Omental fat pad (tissue), 3 donors: ENCODE measurements at regions not wholly inside any gene's neighbourhood (a gene's known extent, or its start where the extent isn't known, plus 50 kb on each side); places are given as distances from the start of the nearest gene placed in this dataset.

Source experiments
- ATAC-seq: fragments of 150-250 bp; one replicate; pipeline ENCODE4 v1.9.1; 2016; ENCODE audit warnings: mild to moderate bottlenecking, moderate library complexity; ENCODE audit not compliant: low FRiP score
- DNase-seq: peaks from one replicate; pipeline ENCODE4 v3.0.0-alpha.2; 2019; ENCODE audit warnings: low spot score
- TF ChIP-seq, protein P1 (sequence below), 3 donors: fragments of 450-650 bp; IDR thresholded peaks; one replicate each; pipeline ENCODE4 v1.5.1; 2016 to 2017; ENCODE audit warnings: antibody characterized with exemption in 3 of 3, mild to moderate bottlenecking in 3 of 3, moderate library complexity in 2 of 3

DNA sequence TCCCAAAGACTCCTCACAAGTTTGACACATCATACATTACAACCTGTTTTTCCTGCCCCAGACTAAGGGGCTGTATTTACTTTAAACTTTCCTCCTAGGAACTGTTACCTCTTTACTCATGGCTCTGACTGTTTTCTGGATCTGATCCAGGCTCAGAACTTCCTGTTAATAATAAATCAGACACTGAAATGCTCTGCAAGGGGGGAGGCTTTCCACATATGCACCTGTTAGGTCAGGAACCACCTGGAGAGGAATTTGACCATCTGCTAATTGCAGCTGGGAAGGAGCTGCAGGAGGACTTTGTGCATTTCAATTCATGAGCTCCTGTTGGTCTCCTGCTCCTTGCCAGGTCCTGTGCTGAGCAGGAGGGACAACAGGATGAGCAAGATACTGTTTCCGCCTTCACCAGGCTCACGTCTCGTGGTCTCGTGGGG lies 476.9 kb upstream of the CDH5 start:
- ATAC-seq (no peak), DNase-seq (no peak)
- TF ChIP-seq, protein P1, sequence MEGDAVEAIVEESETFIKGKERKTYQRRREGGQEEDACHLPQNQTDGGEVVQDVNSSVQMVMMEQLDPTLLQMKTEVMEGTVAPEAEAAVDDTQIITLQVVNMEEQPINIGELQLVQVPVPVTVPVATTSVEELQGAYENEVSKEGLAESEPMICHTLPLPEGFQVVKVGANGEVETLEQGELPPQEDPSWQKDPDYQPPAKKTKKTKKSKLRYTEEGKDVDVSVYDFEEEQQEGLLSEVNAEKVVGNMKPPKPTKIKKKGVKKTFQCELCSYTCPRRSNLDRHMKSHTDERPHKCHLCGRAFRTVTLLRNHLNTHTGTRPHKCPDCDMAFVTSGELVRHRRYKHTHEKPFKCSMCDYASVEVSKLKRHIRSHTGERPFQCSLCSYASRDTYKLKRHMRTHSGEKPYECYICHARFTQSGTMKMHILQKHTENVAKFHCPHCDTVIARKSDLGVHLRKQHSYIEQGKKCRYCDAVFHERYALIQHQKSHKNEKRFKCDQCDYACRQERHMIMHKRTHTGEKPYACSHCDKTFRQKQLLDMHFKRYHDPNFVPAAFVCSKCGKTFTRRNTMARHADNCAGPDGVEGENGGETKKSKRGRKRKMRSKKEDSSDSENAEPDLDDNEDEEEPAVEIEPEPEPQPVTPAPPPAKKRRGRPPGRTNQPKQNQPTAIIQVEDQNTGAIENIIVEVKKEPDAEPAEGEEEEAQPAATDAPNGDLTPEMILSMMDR (IDR thresholded peaks at IDR 0.05), result no peak

DNA sequence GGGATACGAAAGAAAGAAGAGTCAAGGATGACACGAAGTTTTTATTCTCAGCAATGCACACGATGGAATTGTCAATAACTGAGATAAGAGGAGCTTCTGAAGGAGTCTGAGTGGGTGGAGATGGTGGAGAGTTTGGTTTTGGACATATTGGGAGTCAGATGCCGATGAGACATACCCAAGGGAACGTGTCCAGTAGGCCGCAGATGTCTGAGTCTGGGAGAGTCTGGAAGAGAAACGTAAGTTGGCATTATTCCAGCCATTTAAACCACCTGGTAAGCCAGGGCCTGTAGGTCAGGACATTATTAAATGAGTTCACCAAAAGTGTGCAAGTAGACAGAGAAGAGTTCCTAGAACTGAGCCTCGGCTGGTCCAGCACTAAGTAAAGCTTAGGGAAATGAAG lies 478.3 kb upstream of the CDH5 start:
- DNase-seq (no peak), ATAC-seq (no peak)
- TF ChIP-seq, protein P1 (IDR thresholded peaks at IDR 0.05), result no peak

DNA sequence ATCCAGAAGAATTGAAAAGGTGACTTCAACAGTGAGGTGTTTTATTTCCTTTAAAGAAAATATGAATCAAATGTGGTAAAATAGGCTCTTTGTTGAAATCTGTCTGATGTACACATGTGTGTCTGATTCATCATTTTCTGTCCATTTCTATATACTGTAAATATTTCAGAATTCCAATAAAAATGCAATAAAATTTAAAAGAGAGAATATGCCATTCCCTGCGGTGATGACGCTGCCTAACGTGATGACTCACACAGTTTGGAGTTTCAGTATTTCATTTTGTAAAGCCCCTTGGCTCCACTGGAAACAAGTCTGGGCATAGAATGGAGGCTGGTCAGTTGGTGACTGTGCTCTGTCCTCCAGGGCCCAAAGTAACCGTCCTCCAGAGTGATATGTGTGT lies 482.5 kb upstream of the CDH5 start:
- ATAC-seq (no peak), DNase-seq (no peak)
- TF ChIP-seq, protein P1 (IDR thresholded peaks at IDR 0.05), result no peak

DNA sequence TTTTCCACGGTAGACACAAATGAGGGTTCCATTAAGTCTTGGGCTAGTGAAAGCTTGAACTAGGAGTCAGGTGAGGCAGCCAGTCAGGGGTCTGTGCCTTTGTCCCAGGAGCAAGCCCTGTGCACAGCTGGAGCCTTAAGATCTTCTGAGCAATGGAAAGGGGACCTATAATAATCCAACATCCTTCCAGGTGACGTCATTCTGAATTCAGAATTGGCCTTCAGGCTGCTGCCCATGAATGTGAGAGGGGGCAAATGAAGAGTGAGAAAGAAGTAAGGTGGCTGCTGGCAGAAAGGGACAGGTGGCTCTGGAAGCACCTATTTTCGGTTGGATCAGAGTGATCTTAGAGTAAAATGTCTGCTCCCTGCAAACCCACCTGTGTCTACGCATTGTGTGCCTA lies 488.1 kb upstream of the CDH5 start:
- DNase-seq, result no peak
- ATAC-seq, result no peak
- TF ChIP-seq, protein P1 (IDR thresholded peaks at IDR 0.05), result no peak

DNA sequence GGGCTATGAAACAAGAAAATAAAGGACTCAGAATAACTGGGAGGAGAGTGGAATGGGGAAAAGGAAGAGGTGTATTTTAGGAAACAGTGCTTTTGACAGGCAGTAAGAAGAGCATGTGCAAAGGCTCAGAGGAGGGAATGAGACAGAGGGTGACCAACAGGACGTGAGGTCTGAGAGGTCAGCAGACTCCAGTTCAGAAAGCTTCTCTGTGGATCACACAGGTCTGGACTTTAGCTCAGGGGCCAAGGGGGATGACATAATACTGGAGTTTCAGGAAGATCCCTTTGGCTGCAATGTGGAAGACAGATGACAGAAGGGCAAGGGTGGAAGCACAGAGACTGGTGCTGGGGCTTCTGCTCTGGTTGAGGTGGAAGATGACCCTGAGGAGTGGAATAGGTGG lies 489.9 kb upstream of the CDH5 start:
- TF ChIP-seq, protein P1 (IDR thresholded peaks at IDR 0.05), result no peak
- no peak for DNase-seq
- no peak for ATAC-seq

DNA sequence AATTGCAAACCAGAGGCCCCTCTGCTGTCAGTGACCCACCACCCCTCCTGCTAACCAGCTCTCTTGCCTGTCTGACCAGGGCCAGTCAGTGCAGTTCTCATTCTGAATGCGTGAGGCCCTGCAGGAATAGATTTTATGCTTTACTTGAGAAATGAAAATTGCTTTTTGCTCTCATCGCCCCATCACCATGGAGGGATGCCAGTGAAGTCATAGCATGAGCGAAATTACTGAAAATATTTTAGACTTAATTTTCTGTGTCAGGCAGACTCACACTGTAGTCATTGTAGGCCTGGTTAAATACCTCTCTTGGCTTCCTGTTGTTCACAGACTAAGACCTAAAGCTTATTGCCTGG lies 490.5 kb upstream of the CDH5 start:
- TF ChIP-seq, protein P1 (IDR thresholded peaks at IDR 0.05), result no peak
- DNase-seq (no peak), ATAC-seq (no peak)

DNA sequence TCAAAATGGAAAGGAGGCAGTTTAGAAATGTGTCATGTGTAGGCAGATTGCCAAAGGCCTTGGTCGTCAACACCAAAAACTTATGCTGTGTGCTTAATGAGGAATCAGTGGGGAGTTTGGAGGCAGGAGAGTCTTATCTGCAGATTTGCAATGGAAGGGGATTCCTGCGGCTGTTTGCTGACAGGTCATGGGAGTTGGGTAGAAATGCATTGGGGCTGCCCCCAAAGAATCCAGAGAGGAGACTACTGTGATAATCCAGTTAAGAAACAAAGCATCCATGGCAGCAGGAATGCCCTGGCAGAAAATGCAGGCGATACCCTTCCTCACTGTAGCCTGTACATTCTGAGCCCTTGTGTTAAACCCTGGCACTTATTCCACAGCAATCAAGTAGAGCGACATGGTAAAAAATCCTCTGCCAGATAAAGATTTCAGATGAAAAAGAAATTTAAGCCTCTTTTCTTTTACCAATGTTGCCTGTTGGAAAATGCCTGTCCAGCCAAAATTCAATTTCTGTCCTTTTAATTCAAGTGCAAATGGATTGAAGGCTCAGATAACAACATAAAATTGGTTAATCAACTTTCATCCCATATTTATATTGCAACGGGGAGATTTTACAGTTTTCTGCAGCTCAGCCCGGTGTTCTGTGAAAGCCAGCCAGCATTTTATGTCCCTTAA lies 491.0 kb upstream of the CDH5 start:
- DNase-seq (no peak), ATAC-seq (peak; percentile 29)
- TF ChIP-seq, protein P1 (IDR thresholded peaks at IDR 0.05), result no peak
